Adrenal gland (tissue), 5 donors: ENCODE measurements at regions not wholly inside any gene's neighbourhood (a gene's known extent, or its start where the extent isn't known, plus 50 kb on each side); places are given as distances from the start of the nearest gene placed in this dataset.

ENCODE experiments used
- CTCF ChIP-seq, 6 experiments: fragments of 450-650 bp in 4 of 6; fragments of 200-600 bp in 2 of 6; sonication (generic) in 1 of 6; IDR thresholded peaks; 1 replicate in 5 of 6; 2 replicates in 1 of 6; pipeline versions ENCODE4 v1.5.1 to v1.8.0; 2016 to 2021; ENCODE audit warnings: antibody characterized with exemption in 6 of 6, mild to moderate bottlenecking in 2 of 6, moderate library complexity in 1 of 6
- POLR2A ChIP-seq, 2 donors: fragments of 450-650 bp; IDR thresholded peaks; one replicate each; pipeline ENCODE4 v1.6.1; 2017; ENCODE audit warnings: antibody characterized with exemption in 2 of 2, mild to moderate bottlenecking in 2 of 2, moderate library complexity in 1 of 2
- donor health status: DM: no; HTN: no; CAD: no.

- TF ChIP-seq CTCF (IDR thresholded peaks at IDR 0.05) (no peak), POLR2A (IDR thresholded peaks at IDR 0.05) (no peak)
Observed at GRCh38 chr3:61357902-61358301, 106.7 kb upstream of the FHIT start.
